ENCODE measurements at regions not wholly inside any gene's neighbourhood (a gene's known extent, or its start where the extent isn't known, plus 50 kb on each side); places are given as distances from the start of the nearest gene placed in this dataset.

- H3K36me3 ChIP-seq = no peaks in the 10 kb centered on the region
- no peaks in the 10 kb centered on the region for H3K4me1 ChIP-seq
- no peak overlapping the region for H3K27ac ChIP-seq
- peaks cover 23% of the 10 kb centered on the region for H3K9me3 ChIP-seq
- H3K27me3 ChIP-seq = no peaks in the 10 kb centered on the region
- H3K9ac ChIP-seq = no peak overlapping the region
- TF ChIP-seq Cebpa-rat (IDR thresholded peaks at IDR 0.05) = no peak
- H3K4me2 ChIP-seq = no peak overlapping the region
- H3K4me3 ChIP-seq = no peak overlapping the region
- no peaks in the 10 kb centered on the region for H4K20me1 ChIP-seq
These were observed 1301.5 kb upstream of the SORCS1 start for GRCh38 chr10:108465871-108466641.

GRCh38 chr10:108462005-108462404 is 1297.5 kb upstream of the SORCS1 start:
- Histone ChIP-seq H3K36me3 (no peaks in the 10 kb centered on the region), H3K27ac (no peak overlapping the region), H3K4me3 (no peak overlapping the region), H3K9ac (no peak overlapping the region), H3K4me2 (no peak overlapping the region), H3K4me1 (no peaks in the 10 kb centered on the region), H3K27me3 (no peaks in the 10 kb centered on the region), H4K20me1 (no peaks in the 10 kb centered on the region), H3K9me3 (peaks cover 11% of the 10 kb centered on the region)
- no peak for TF ChIP-seq Cebpa-rat (IDR thresholded peaks at IDR 0.05)

GRCh38 chr10:108454793-108455192 is 1290.3 kb upstream of the SORCS1 start:
- Histone ChIP-seq H3K4me3 (no peak overlapping the region), H3K4me2 (no peak overlapping the region), H3K36me3 (no peaks in the 10 kb centered on the region), H3K27me3 (no peaks in the 10 kb centered on the region), H3K9ac (no peak overlapping the region), H3K27ac (no peak overlapping the region), H4K20me1 (no peaks in the 10 kb centered on the region), H3K9me3 (no peaks in the 10 kb centered on the region), H3K4me1 (no peaks in the 10 kb centered on the region)
- no peak for TF ChIP-seq Cebpa-rat (IDR thresholded peaks at IDR 0.05)

- H4K20me1 ChIP-seq = no peaks in the 10 kb centered on the region
- no peak overlapping the region for H3K4me2 ChIP-seq
- H3K9me3 ChIP-seq = no peaks in the 10 kb centered on the region
- no peak overlapping the region for H3K27ac ChIP-seq
- no peak overlapping the region for H3K4me3 ChIP-seq
- H3K9ac ChIP-seq = no peak overlapping the region
- no peaks in the 10 kb centered on the region for H3K36me3 ChIP-seq
- H3K27me3 ChIP-seq = no peaks in the 10 kb centered on the region
- TF ChIP-seq Cebpa-rat (IDR thresholded peaks at IDR 0.05) = no peak
- no peaks in the 10 kb centered on the region for H3K4me1 ChIP-seq
These were observed 1289.7 kb upstream of the SORCS1 start for GRCh38 chr10:108454224-108454623.

- Histone ChIP-seq H4K20me1 (no peaks in the 10 kb centered on the region), H3K27me3 (no peaks in the 10 kb centered on the region), H3K4me3 (no peak overlapping the region), H3K36me3 (no peaks in the 10 kb centered on the region), H3K4me2 (no peak overlapping the region), H3K9ac (no peak overlapping the region), H3K4me1 (no peaks in the 10 kb centered on the region), H3K9me3 (no peaks in the 10 kb centered on the region), H3K27ac (no peak overlapping the region)
- TF ChIP-seq Cebpa-rat (IDR thresholded peaks at IDR 0.05) = no peak
These were observed 1288.7 kb upstream of the SORCS1 start for GRCh38 chr10:108453166-108453565.

- Histone ChIP-seq H3K4me3 (no peak overlapping the region), H4K20me1 (no peaks in the 10 kb centered on the region), H3K9ac (no peak overlapping the region), H3K4me1 (no peaks in the 10 kb centered on the region), H3K27ac (no peak overlapping the region), H3K36me3 (no peaks in the 10 kb centered on the region), H3K4me2 (no peak overlapping the region), H3K9me3 (no peaks in the 10 kb centered on the region), H3K27me3 (no peaks in the 10 kb centered on the region)
- TF ChIP-seq Cebpa-rat (IDR thresholded peaks at IDR 0.05) = no peak
These were observed 1288.0 kb upstream of the SORCS1 start for GRCh38 chr10:108452533-108452932.

GRCh38 chr10:108450280-108450679 is 1285.8 kb upstream of the SORCS1 start:
- TF ChIP-seq Cebpa-rat (IDR thresholded peaks at IDR 0.05) = no peak
- no peak overlapping the region for H3K4me2 ChIP-seq
- no peaks in the 10 kb centered on the region for H3K27me3 ChIP-seq

GRCh38 chr10:108445746-108446145 is 1281.2 kb upstream of the SORCS1 start:
- Histone ChIP-seq H4K20me1 (no peaks in the 10 kb centered on the region), H3K9me3 (no peaks in the 10 kb centered on the region), H3K27ac (no peak overlapping the region), H3K4me3 (no peak overlapping the region), H3K4me2 (no peak overlapping the region), H3K4me1 (no peaks in the 10 kb centered on the region), H3K36me3 (no peaks in the 10 kb centered on the region), H3K9ac (no peak overlapping the region), H3K27me3 (no peaks in the 10 kb centered on the region)
- no peak for TF ChIP-seq Cebpa-rat (IDR thresholded peaks at IDR 0.05)

More at GRCh38 chr10:108450280-108450679, 1285.8 kb upstream of the SORCS1 start:
- no peaks in the 10 kb centered on the region for H3K9me3 ChIP-seq
- H3K36me3 ChIP-seq = no peaks in the 10 kb centered on the region
- no peak overlapping the region for H3K4me3 ChIP-seq
- H3K9ac ChIP-seq = no peak overlapping the region
- H4K20me1 ChIP-seq = no peaks in the 10 kb centered on the region
- no peaks in the 10 kb centered on the region for H3K4me1 ChIP-seq
- no peak overlapping the region for H3K27ac ChIP-seq

GRCh38 chr10:108443636-108444035 is 1279.1 kb upstream of the SORCS1 start:
- no peak overlapping the region for H3K4me2 ChIP-seq
- no peaks in the 10 kb centered on the region for H3K9me3 ChIP-seq
- H4K20me1 ChIP-seq = no peaks in the 10 kb centered on the region
- H3K9ac ChIP-seq = no peak overlapping the region
- H3K4me3 ChIP-seq = no peak overlapping the region
- no peak for TF ChIP-seq Cebpa-rat (IDR thresholded peaks at IDR 0.05)
- no peaks in the 10 kb centered on the region for H3K4me1 ChIP-seq
- no peaks in the 10 kb centered on the region for H3K36me3 ChIP-seq
- H3K27ac ChIP-seq = no peak overlapping the region
- no peaks in the 10 kb centered on the region for H3K27me3 ChIP-seq

- no peaks in the 10 kb centered on the region for H3K4me1 ChIP-seq
- no peak for TF ChIP-seq Cebpa-rat (IDR thresholded peaks at IDR 0.05)
- no peak overlapping the region for H3K4me2 ChIP-seq
- H3K27ac ChIP-seq = no peak overlapping the region
- H3K27me3 ChIP-seq = no peaks in the 10 kb centered on the region
- H3K4me3 ChIP-seq = no peak overlapping the region
- H3K9me3 ChIP-seq = no peaks in the 10 kb centered on the region
- no peaks in the 10 kb centered on the region for H3K36me3 ChIP-seq
- H4K20me1 ChIP-seq = no peaks in the 10 kb centered on the region
- no peak overlapping the region for H3K9ac ChIP-seq
These were observed 1274.9 kb upstream of the SORCS1 start for GRCh38 chr10:108439397-108439796.

- H3K9ac ChIP-seq = no peak overlapping the region
- no peaks in the 10 kb centered on the region for H3K9me3 ChIP-seq
- no peak for TF ChIP-seq Cebpa-rat (IDR thresholded peaks at IDR 0.05)
- H3K27me3 ChIP-seq = no peaks in the 10 kb centered on the region
- no peaks in the 10 kb centered on the region for H4K20me1 ChIP-seq
- H3K27ac ChIP-seq = no peak overlapping the region
- H3K4me1 ChIP-seq = no peaks in the 10 kb centered on the region
- no peak overlapping the region for H3K4me2 ChIP-seq
- H3K36me3 ChIP-seq = no peaks in the 10 kb centered on the region
- no peak overlapping the region for H3K4me3 ChIP-seq
These were observed 1271.6 kb upstream of the SORCS1 start for GRCh38 chr10:108436096-108436495.
